MM.1S (cell line): ENCODE measurements at regions not wholly inside any gene's neighbourhood (a gene's known extent, or its start where the extent isn't known, plus 50 kb on each side); places are given as distances from the start of the nearest gene placed in this dataset.

ENCODE experiments used
- DNase-seq: peaks from one replicate; pipeline ENCODE4 v3.0.0-alpha.2; 2015
- H2AFZ ChIP-seq: fragments of 300-600 bp; sonication (generic); 2 replicates; pipeline ENCODE4 v1.6.0; 2016; ENCODE audit warnings: antibody characterized with exemption, low read length
- H3F3A ChIP-seq: fragments of 300-600 bp; sonication (generic); 2 replicates; pipeline ENCODE4 v1.6.1; 2016; ENCODE audit warnings: mild to moderate bottlenecking, antibody characterized with exemption, low read length, moderate library complexity, mixed read lengths; ENCODE audit not compliant: insufficient read depth
- H3K27ac ChIP-seq: fragments of 300-600 bp; sonication (generic); 2 replicates; pipeline ENCODE4 v1.5.1; 2016; ENCODE audit warnings: mild to moderate bottlenecking, low read length
- H3K27me3 ChIP-seq: fragments of 300-600 bp; sonication (generic); replicated peaks from 2 replicates; pipeline ENCODE4 v1.6.0; 2016; ENCODE audit warnings: low read length; ENCODE audit not compliant: insufficient read depth
- H3K36me3 ChIP-seq: fragments of 300-600 bp; sonication (generic); replicated peaks from 2 replicates; pipeline ENCODE4 v1.6.1; 2016; ENCODE audit warnings: mild to moderate bottlenecking, low read length, mixed read lengths; ENCODE audit not compliant: insufficient read depth
- H3K4me1 ChIP-seq: fragments of 300-600 bp; sonication (generic); 2 replicates; pipeline ENCODE4 v1.6.1; 2016; ENCODE audit warnings: low read length, mixed read lengths
- H3K4me2 ChIP-seq: fragments of 300-600 bp; sonication (generic); 2 replicates; pipeline ENCODE4 v1.6.0; 2016; ENCODE audit warnings: low read depth, low read length
- H3K4me3 ChIP-seq: fragments of 300-600 bp; sonication (generic); 2 replicates; pipeline ENCODE4 v1.5.1; 2016; ENCODE audit warnings: low read length, mixed read lengths
- H3K79me2 ChIP-seq: fragments of 300-600 bp; sonication (generic); 2 replicates; pipeline ENCODE4 v1.6.1; 2016; ENCODE audit warnings: mixed run types, low read length, mixed read lengths
- H3K9ac ChIP-seq: fragments of 300-600 bp; sonication (generic); 2 replicates; pipeline ENCODE4 v1.6.1; 2016; ENCODE audit warnings: low read length, mixed read lengths
- H3K9me2 ChIP-seq: fragments of 300-600 bp; sonication (generic); replicated peaks from 2 replicates; pipeline ENCODE4 v1.6.1; 2016; ENCODE audit warnings: mild to moderate bottlenecking, low read length, mixed read lengths; ENCODE audit not compliant: insufficient read depth
- H3K9me3 ChIP-seq: fragments of 300-600 bp; sonication (generic); replicated peaks from 2 replicates; pipeline ENCODE4 v1.6.1; 2016; ENCODE audit warnings: mild to moderate bottlenecking, low read length, mixed read lengths; ENCODE audit not compliant: insufficient read depth
- H4K20me1 ChIP-seq: fragments of 300-600 bp; sonication (generic); 2 replicates; pipeline ENCODE4 v1.6.1; 2016; ENCODE audit warnings: mild to moderate bottlenecking, low read length, moderate library complexity, mixed read lengths; ENCODE audit not compliant: insufficient read depth
- EZH2 ChIP-seq: fragments of 300-600 bp; sonication (generic); optimal IDR thresholded peaks from 2 replicates; pipeline ENCODE3; 2017; ENCODE audit warnings: low read depth, mild to moderate bottlenecking, antibody characterized with exemption, low read length, mixed read lengths
- EZH2phosphoT487 ChIP-seq: fragments of 300-600 bp; sonication (generic); IDR thresholded peaks from 2 replicates; pipeline ENCODE4 v1.6.1; 2018; ENCODE audit warnings: antibody characterized with exemption, low read length
- TF ChIP-seq, protein P1 (sequence below): fragments of 300-600 bp; sonication (generic); IDR thresholded peaks from 2 replicates; pipeline ENCODE4 v1.5.1; 2016; ENCODE audit warnings: antibody characterized with exemption, low read length, mixed read lengths

DNA sequence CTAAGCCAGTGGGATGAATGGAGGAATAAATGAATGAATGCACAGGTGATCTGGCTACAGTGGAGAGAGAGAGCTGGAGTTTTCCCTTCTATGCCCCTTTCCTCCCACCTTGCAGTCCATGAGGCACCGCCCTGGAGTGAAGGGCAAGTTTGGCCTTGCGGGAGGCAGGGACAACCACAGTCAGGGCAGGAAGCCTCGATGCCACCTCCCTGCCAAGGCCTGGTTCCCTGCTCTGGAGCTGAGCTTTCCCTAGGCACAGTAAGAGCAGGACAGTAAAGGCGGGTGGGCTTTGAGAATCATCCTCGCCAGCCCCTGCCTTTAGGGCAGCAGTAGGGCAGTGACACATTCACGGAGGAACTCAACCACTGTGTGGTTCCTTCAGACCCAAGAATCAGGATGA lies 72.6 kb downstream of the RBFOX3 start:
- no peak overlapping the region for H3K4me3 ChIP-seq
- H2AFZ ChIP-seq, result no peak overlapping the region
- H3K27me3 ChIP-seq, result peaks cover 98% of the 10 kb centered on the region
- H3K36me3 ChIP-seq, result no peaks in the 10 kb centered on the region
- H3K27ac ChIP-seq, result no peak overlapping the region
- DNase-seq, result no peak
- TF ChIP-seq, protein P1, sequence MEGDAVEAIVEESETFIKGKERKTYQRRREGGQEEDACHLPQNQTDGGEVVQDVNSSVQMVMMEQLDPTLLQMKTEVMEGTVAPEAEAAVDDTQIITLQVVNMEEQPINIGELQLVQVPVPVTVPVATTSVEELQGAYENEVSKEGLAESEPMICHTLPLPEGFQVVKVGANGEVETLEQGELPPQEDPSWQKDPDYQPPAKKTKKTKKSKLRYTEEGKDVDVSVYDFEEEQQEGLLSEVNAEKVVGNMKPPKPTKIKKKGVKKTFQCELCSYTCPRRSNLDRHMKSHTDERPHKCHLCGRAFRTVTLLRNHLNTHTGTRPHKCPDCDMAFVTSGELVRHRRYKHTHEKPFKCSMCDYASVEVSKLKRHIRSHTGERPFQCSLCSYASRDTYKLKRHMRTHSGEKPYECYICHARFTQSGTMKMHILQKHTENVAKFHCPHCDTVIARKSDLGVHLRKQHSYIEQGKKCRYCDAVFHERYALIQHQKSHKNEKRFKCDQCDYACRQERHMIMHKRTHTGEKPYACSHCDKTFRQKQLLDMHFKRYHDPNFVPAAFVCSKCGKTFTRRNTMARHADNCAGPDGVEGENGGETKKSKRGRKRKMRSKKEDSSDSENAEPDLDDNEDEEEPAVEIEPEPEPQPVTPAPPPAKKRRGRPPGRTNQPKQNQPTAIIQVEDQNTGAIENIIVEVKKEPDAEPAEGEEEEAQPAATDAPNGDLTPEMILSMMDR, result no peak
- TF ChIP-seq EZH2phosphoT487, result no peak
- TF ChIP-seq EZH2, result no peak
- no peak overlapping the region for H3K4me2 ChIP-seq
- H3K9me2 ChIP-seq, result no peaks in the 10 kb centered on the region
- H3K9me3 ChIP-seq, result no peaks in the 10 kb centered on the region
- H3K9ac ChIP-seq, result no peak overlapping the region
- no peaks in the 10 kb centered on the region for H3F3A ChIP-seq
- H3K4me1 ChIP-seq, result no peaks in the 10 kb centered on the region
- H4K20me1 ChIP-seq, result no peaks in the 10 kb centered on the region
- no peaks in the 10 kb centered on the region for H3K79me2 ChIP-seq

DNA sequence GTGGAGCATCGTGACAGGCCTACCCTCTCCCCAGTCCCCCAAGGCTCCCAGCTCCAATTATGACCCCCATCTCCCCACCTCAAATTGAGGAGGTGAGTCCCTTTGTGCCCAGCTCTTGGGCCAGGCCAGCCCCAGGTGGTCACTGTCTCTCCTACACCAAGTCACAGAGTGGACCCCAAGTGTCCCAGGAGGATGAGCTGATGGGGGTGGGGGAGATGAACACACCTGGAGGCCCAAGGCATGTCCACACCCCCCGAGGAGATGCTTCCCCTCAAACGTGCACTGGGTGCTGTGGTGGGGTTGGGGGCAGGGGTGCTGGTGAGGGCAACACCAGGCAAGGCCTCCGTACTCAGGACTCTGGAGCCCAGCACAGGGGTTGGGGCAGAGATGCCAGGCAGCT lies 73.2 kb downstream of the RBFOX3 start:
- H3K36me3 ChIP-seq, result no peaks in the 10 kb centered on the region
- H3K9ac ChIP-seq, result no peak overlapping the region
- H3K9me3 ChIP-seq, result no peaks in the 10 kb centered on the region
- H3K27me3 ChIP-seq, result peaks cover 98% of the 10 kb centered on the region
- H3F3A ChIP-seq, result no peaks in the 10 kb centered on the region
- H4K20me1 ChIP-seq, result no peaks in the 10 kb centered on the region
- no peak overlapping the region for H3K4me3 ChIP-seq
- no peak for DNase-seq
- H3K4me2 ChIP-seq, result no peak overlapping the region
- H3K27ac ChIP-seq, result no peak overlapping the region
- no peak overlapping the region for H2AFZ ChIP-seq
- no peaks in the 10 kb centered on the region for H3K79me2 ChIP-seq
- no peaks in the 10 kb centered on the region for H3K9me2 ChIP-seq
- TF ChIP-seq EZH2 (no peak), EZH2phosphoT487 (no peak)
- TF ChIP-seq, protein P1, result no peak
- no peaks in the 10 kb centered on the region for H3K4me1 ChIP-seq

DNA sequence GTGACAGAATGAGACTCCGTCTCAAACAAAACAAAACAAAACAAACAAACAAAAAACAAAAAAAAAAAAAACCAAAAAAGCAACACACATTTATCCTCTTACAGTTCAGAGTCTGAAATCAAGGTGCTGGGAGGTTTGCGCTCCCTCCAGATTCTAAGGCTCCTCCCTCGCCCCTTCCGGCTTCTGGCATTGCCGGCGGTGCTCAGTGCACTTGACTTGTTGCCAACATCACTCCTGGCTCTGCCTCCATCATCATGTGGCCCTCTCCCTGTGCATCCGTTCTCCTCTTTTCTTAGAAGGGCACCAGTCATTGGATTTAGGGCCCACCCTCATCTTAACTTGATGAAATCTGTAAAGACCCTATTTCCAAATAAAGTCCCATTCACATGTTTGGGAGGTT lies 73.8 kb downstream of the RBFOX3 start:
- no peak overlapping the region for H3K27ac ChIP-seq
- no peaks in the 10 kb centered on the region for H4K20me1 ChIP-seq
- H3K79me2 ChIP-seq, result no peaks in the 10 kb centered on the region
- TF ChIP-seq, protein P1, result no peak
- no peak for TF ChIP-seq EZH2
- no peak for TF ChIP-seq EZH2phosphoT487
- H3K4me2 ChIP-seq, result no peak overlapping the region
- no peak overlapping the region for H2AFZ ChIP-seq
- no peaks in the 10 kb centered on the region for H3K9me3 ChIP-seq
- H3K27me3 ChIP-seq, result peaks cover 98% of the 10 kb centered on the region
- H3K4me3 ChIP-seq, result no peak overlapping the region
- no peak for DNase-seq
- no peaks in the 10 kb centered on the region for H3K9me2 ChIP-seq
- no peaks in the 10 kb centered on the region for H3K4me1 ChIP-seq
- no peaks in the 10 kb centered on the region for H3F3A ChIP-seq
- H3K36me3 ChIP-seq, result no peaks in the 10 kb centered on the region
- H3K9ac ChIP-seq, result no peak overlapping the region
